ENCODE measurements at regions not wholly inside any gene's neighbourhood (a gene's known extent, or its start where the extent isn't known, plus 50 kb on each side); places are given as distances from the start of the nearest gene placed in this dataset.

DNA sequence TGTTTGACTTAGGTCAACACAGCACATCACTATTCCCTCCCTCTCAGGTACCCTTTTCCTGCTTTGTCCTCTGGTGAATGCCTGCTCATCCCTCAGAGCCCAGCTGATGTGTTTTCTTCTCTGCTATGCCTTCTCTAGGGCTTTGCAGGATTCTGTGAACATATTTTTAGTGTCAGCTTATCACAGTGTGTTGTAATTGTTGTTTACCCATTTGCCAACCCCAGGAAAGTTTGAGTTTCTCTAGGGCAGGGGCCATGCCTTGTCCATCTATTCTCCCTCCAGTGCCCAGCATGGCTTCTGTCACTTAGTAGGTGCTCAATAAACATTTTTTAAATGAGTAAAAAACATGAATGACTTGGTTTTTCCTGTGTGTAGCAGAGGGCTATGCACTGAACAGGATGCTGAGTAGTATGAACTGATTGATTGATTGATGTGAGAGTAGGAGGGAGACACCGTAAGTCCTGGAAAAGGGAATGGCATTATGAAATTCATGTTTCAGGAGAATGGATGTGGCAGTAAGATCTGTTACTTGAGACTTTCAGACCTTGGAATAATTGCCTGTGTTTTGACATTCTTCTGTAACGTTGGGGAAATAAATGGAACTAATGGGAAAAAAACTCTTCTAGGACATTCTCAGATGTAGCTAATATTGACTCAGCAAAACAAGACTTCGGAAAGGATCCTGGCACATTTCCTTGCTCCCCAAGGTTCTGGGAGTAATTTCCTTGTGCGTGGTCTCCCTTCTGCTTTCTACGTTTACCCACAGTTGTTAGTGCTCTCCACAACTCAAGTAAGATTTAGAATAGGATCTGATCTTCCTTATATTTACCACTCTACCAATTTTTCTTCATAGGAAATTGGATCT is 267.3 kb upstream of the TBL1XR1 start:
- no peak for TF ChIP-seq SP1 (IDR thresholded peaks at IDR 0.05; ENCODE audit: low read depth, low read length)
- TF ChIP-seq CREB1 (IDR thresholded peaks at IDR 0.05), result no peak
- no peak for TF ChIP-seq ZNF274 (IDR thresholded peaks at IDR 0.05; ENCODE audit: borderline replicate concordance, extremely low read depth, low read length)
- no peak for TF ChIP-seq EP300 (IDR thresholded peaks at IDR 0.05; ENCODE audit: borderline replicate concordance in 1 of 2, low read depth in 2 of 2, low read length in 2 of 2)
- TF ChIP-seq CHD2 (IDR thresholded peaks at IDR 0.05; ENCODE audit: low read length), result no peak
- TF ChIP-seq ASH2L (IDR thresholded peaks at IDR 0.05; ENCODE audit: low read length), result no peak
- no peak for TF ChIP-seq POLR2A (IDR thresholded peaks at IDR 0.05; ENCODE audit: control extremely low read depth in 1 of 2, low read depth in 2 of 2, low read length in 2 of 2)
- TF ChIP-seq JUND (IDR thresholded peaks at IDR 0.05; ENCODE audit: low read length), result no peak
